Cardiac septum (tissue), 1 donor: ENCODE measurements at regions not wholly inside any gene's neighbourhood (a gene's known extent, or its start where the extent isn't known, plus 50 kb on each side); places are given as distances from the start of the nearest gene placed in this dataset.

ENCODE experiments used
- DNase-seq: peaks from one replicate; pipeline ENCODE4 v3.0.0-alpha.2; 2020; ENCODE audit warnings: low spot score
- intact Hi-C: fragments of 100-400 bp; cut with DNase I; formaldehyde crosslinking; loops from one replicate; pipeline ENCODE4 v1.14.0; 2022
- donor health status: DM: no; HTN: no; CAD: no.

GRCh38 chr13:74009100-74009668 is 125.0 kb downstream of the KLF12 start:
- intact Hi-C loops = no loop called here
- DNase-seq = no peak

- intact Hi-C loops = no loop called here
- DNase-seq = no peak
Observed at GRCh38 chr13:74006666-74007065, 127.5 kb downstream of the KLF12 start.

- intact Hi-C loops = no loop called here
- no peak for DNase-seq
Observed at GRCh38 chr13:74005320-74006157, 128.7 kb downstream of the KLF12 start.

- no peak for DNase-seq
- intact Hi-C loops = no loop called here
Observed at GRCh38 chr13:74004109-74004508, 130.1 kb downstream of the KLF12 start.

- intact Hi-C loops = no loop called here
- DNase-seq = no peak
Observed at GRCh38 chr13:74003374-74003773, 130.8 kb downstream of the KLF12 start.

- intact Hi-C loops = no loop called here
- DNase-seq = no peak
Observed at GRCh38 chr13:74000876-74001275, 133.3 kb downstream of the KLF12 start.

- intact Hi-C loops = no loop called here
- DNase-seq = no peak
Observed at GRCh38 chr13:73998631-73999030, 135.6 kb downstream of the KLF12 start.

GRCh38 chr13:73997964-73998363 is 136.2 kb downstream of the KLF12 start:
- no peak for DNase-seq
- intact Hi-C loops = no loop called here

GRCh38 chr13:73996569-73996968 is 137.6 kb downstream of the KLF12 start:
- intact Hi-C loops = no loop called here

GRCh38 chr13:73995736-73996135 is 138.5 kb downstream of the KLF12 start:
- DNase-seq = no peak

More at GRCh38 chr13:73996569-73996968, 137.6 kb downstream of the KLF12 start:
- DNase-seq = no peak

GRCh38 chr13:73993661-73994060 is 140.5 kb downstream of the KLF12 start:
- intact Hi-C loops = no loop called here

More at GRCh38 chr13:73995736-73996135, 138.5 kb downstream of the KLF12 start:
- intact Hi-C loops = no loop called here

GRCh38 chr13:73991884-73992283 is 142.3 kb downstream of the KLF12 start:
- DNase-seq = no peak
- intact Hi-C loops = no loop called here

More at GRCh38 chr13:73993661-73994060, 140.5 kb downstream of the KLF12 start:
- DNase-seq = no peak

- DNase-seq = no peak
- intact Hi-C loops = no loop called here
Observed at GRCh38 chr13:73991384-73991783, 142.8 kb downstream of the KLF12 start.

- DNase-seq = no peak
- intact Hi-C loops = loop anchor here (10.0 kb wide), 1 partner anchor 145 kb away; the partner anchor contains the start of gene KLF12
Observed at GRCh38 chr13:73989244-73989843, 144.9 kb downstream of the KLF12 start.

GRCh38 chr13:73988461-73988860 is 145.7 kb downstream of the KLF12 start:
- intact Hi-C loops = loop anchor here (10.0 kb wide), 1 partner anchor 146 kb away; the partner anchor contains the start of gene KLF12
- DNase-seq = no peak

GRCh38 chr13:73987618-73988017 is 146.6 kb downstream of the KLF12 start:
- intact Hi-C loops = loop anchor here (10.0 kb wide), 1 partner anchor 147 kb away; the partner anchor contains the start of gene KLF12

GRCh38 chr13:73985783-73986182 is 148.4 kb downstream of the KLF12 start:
- intact Hi-C loops = loop anchor here (10.0 kb wide), 1 partner anchor 149 kb away; the partner anchor contains the start of gene KLF12

More at GRCh38 chr13:73987618-73988017, 146.6 kb downstream of the KLF12 start:
- no peak for DNase-seq

GRCh38 chr13:73984949-73985691 is 149.1 kb downstream of the KLF12 start:
- no peak for DNase-seq
- intact Hi-C loops = loop anchor here (10.0 kb wide), 1 partner anchor 150 kb away; the partner anchor contains the start of gene KLF12

More at GRCh38 chr13:73985783-73986182, 148.4 kb downstream of the KLF12 start:
- DNase-seq = no peak

GRCh38 chr13:73984201-73984600 is 150.0 kb downstream of the KLF12 start:
- DNase-seq = no peak
- intact Hi-C loops = loop anchor here (10.0 kb wide), 1 partner anchor 151 kb away; the partner anchor contains the start of gene KLF12
